BJ (cell line): ENCODE measurements at regions not wholly inside any gene's neighbourhood (a gene's known extent, or its start where the extent isn't known, plus 50 kb on each side); places are given as distances from the start of the nearest gene placed in this dataset.
A peak's percentile ranks its signal among the peaks of the same experiment; 100 is the strongest.

Experiments
- CTCF ChIA-PET: fragments of 350-600 bp; formaldehyde crosslinking; extraction: SDS; loops from one replicate; lab custom pipeline; 2021; ENCODE audit warnings: antibody characterized with exemption, inconsistent platforms; lab: Yijun Ruan, JAX
- POLR2A ChIA-PET: fragments of 300-600 bp; sonication (Branson Sonifier 250); formaldehyde crosslinking; extraction: SDS; loops from one replicate; lab custom pipeline; 2021; ENCODE audit warnings: antibody characterized with exemption; lab: Charles Lee
- DNase-seq: peaks from one replicate; pipeline ENCODE4 v3.0.0-alpha.2; 2011; ENCODE audit warnings: low read depth
- H3K27me3 ChIP-seq: 2 replicates; pipeline ENCODE4 v1.6.0; 2011; ENCODE audit warnings: low read length; ENCODE audit not compliant: control insufficient read depth, insufficient read depth
- H3K36me3 ChIP-seq: 2 replicates; pipeline ENCODE4 v1.5.1; 2011; ENCODE audit warnings: low read length; ENCODE audit not compliant: control insufficient read depth, insufficient read depth
- H3K4me3 ChIP-seq: 2 replicates; pipeline ENCODE4 v1.5.1; 2011; ENCODE audit warnings: low read depth, mild to moderate bottlenecking, control low read depth, low read length
- TF ChIP-seq, protein P1 (sequence below): IDR thresholded peaks from 2 replicates; pipeline ENCODE4 v1.5.1; 2011; ENCODE audit warnings: low read depth, mild to moderate bottlenecking, control low read depth, inconsistent platforms, low read length, moderate library complexity; ENCODE audit not compliant: insufficient read depth

DNA sequence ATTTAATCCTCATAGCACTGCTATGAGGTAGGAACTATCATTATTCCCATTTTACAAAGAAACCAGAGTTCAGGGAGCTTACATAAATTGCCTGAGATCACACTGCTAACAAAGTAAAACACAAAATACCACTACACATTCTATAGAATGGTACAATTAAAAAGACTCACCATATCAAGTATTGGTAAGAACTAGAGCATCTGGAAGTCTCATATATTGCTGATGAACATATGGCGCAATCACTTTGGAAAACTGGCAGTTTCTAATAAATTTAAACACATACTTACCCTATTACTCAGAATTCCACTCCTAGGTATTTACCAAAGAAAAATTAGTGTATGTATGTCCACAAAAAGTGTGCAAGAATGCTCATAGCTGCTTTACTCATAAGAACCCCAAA, 261.5 kb downstream of the RRAGC start:
- POLR2A ChIA-PET: no interaction called here
- no peak for DNase-seq
- Histone ChIP-seq H3K4me3 (no peak overlapping the region), H3K36me3 (no peaks in the 10 kb centered on the region), H3K27me3 (no peaks in the 10 kb centered on the region)
- CTCF ChIA-PET: no interaction called here
- TF ChIP-seq, protein P1, sequence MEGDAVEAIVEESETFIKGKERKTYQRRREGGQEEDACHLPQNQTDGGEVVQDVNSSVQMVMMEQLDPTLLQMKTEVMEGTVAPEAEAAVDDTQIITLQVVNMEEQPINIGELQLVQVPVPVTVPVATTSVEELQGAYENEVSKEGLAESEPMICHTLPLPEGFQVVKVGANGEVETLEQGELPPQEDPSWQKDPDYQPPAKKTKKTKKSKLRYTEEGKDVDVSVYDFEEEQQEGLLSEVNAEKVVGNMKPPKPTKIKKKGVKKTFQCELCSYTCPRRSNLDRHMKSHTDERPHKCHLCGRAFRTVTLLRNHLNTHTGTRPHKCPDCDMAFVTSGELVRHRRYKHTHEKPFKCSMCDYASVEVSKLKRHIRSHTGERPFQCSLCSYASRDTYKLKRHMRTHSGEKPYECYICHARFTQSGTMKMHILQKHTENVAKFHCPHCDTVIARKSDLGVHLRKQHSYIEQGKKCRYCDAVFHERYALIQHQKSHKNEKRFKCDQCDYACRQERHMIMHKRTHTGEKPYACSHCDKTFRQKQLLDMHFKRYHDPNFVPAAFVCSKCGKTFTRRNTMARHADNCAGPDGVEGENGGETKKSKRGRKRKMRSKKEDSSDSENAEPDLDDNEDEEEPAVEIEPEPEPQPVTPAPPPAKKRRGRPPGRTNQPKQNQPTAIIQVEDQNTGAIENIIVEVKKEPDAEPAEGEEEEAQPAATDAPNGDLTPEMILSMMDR: no peak

DNA sequence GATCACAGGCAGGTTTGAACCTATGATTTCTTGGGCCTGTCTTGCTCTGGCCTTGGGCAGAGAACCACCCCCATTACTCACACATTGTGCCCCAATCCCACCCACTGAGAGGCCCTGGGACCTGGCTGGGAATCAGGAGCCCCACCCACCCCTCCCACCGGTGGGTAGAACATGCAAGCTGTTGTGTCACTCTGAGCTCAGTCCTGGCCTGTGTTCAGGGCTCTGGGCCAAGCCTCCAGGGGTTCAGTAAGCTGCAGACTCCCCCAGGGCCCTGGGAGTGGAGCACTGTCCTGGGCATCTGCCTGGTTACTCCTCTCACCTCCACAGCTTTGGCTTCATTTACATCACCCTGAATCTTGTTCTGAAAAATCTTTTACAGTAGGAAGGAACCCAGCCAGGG, 270.5 kb downstream of the RRAGC start:
- ChIA-PET POLR2A (no interaction called here), CTCF (interaction anchor here (0.5 kb wide), 1 partner anchor 60 kb away, joined by 3 read pairs; no protein-coding TSS in a partner anchor)
- TF ChIP-seq, protein P1: no peak
- H3K27me3 ChIP-seq: no peaks in the 10 kb centered on the region
- DNase-seq: no peak
- H3K4me3 ChIP-seq: no peak overlapping the region
- H3K36me3 ChIP-seq: no peaks in the 10 kb centered on the region

DNA sequence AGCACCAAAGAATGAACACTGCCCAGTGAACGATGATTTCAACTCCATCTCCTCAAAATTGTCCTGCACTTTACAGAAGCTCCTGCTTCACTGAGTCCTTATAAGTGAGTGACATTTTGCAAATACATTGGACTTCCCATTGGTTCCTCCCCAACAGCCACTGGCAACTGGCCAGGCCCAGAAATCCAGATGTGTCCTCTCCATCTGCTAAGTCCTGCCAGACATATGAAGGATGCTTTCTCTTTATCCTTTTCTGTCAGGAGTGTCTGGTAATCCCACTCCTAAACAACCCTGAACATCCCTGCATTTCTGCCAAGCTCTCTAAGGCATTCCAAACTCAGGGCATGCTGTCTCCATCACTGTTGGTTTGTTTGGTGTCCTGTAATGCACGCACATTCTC, 271.8 kb downstream of the RRAGC start:
- Histone ChIP-seq H3K27me3 (no peaks in the 10 kb centered on the region), H3K36me3 (no peaks in the 10 kb centered on the region), H3K4me3 (no peak overlapping the region)
- CTCF ChIA-PET: interaction anchor here (0.8 to 1.2 kb wide), 2 partner anchors 9 to 12 kb away, joined by 3 read pairs; no protein-coding TSS in a partner anchor
- POLR2A ChIA-PET: no interaction called here
- TF ChIP-seq, protein P1: no peak
- DNase-seq: no peak

DNA sequence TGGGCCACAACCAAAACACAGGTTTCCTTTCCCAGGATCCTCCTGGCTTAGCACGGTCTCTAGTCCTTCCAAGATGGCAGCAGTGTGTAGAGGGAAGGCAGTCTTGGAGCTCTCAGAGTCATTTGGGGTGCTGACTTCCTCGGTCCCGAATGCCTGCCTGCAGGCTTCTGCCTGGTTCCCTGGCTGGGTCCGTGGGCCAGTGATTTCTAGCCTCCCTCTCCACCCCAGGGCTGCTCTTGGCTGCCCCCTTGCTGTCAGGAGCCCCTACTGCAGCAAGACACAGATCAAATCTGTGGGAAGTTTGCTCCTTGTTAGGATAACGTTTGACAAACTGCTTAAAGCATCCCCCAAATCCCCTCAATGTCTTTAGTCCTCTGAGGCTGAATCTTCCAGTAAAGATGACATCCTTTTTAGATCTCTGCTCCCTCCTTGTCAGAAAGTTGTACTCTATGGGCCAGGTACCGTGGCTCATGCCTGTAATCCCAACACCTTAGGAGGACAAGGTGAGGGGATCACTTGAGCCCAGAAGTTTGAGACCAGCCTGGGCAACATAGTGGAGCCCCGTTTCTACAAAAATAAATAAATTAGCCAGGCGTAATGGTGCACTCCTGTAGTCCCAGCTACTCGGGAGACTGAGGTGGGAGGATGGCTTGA, 272.5 kb downstream of the RRAGC start:
- DNase-seq: no peak
- TF ChIP-seq, protein P1: peak; percentile 72
- CTCF ChIA-PET: interaction anchor here (0.6 to 1.2 kb wide), 2 partner anchors 11 to 555 kb away, joined by 3 to 4 read pairs; no protein-coding TSS in a partner anchor
- POLR2A ChIA-PET: no interaction called here
- Histone ChIP-seq H3K27me3 (no peaks in the 10 kb centered on the region), H3K4me3 (no peak overlapping the region), H3K36me3 (no peaks in the 10 kb centered on the region)

DNA sequence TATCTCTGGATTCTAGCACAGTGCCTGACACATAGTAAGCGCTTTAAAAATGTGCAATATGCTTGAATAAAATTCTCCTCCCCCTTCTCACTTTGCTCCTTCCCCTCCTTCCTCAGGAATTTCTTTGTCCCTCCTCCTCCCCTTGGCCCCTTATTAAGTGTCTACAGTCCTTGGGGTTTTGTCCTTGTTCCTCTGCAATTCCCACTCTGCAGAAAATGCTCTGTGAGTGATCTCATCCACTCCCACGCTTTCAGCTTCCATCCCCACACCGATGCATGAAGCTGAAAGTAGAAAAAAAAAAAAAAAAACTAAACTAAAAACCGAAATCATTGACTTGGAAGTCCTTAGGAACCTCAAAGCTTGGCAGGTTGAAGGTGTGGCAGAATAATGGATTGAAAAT, 273.6 kb downstream of the RRAGC start:
- TF ChIP-seq, protein P1: no peak
- no peak for DNase-seq
- Histone ChIP-seq H3K27me3 (no peaks in the 10 kb centered on the region), H3K36me3 (no peaks in the 10 kb centered on the region), H3K4me3 (no peak overlapping the region)
- CTCF ChIA-PET: no interaction called here
- POLR2A ChIA-PET: no interaction called here
